CD4-positive, alpha-beta memory T cell (primary cell): ENCODE measurements at regions not wholly inside any gene's neighbourhood (a gene's known extent, or its start where the extent isn't known, plus 50 kb on each side); places are given as distances from the start of the nearest gene placed in this dataset.

ENCODE experiments used
- CTCF ChIA-PET: fragments of 350-600 bp; sonication (Branson Sonifier 250); formaldehyde crosslinking; loops from one replicate; lab custom pipeline; 2021; ENCODE audit warnings: inconsistent platforms; ENCODE audit not compliant: partially characterized antibody; lab: Charles Lee
- POLR2A ChIA-PET: fragments of 350-600 bp; sonication (Branson Sonifier 250); formaldehyde crosslinking; loops from one replicate; lab custom pipeline; 2021; ENCODE audit not compliant: partially characterized antibody; lab: Charles Lee
- DNase-seq, 5 donors: peaks; one replicate each; pipeline versions ENCODE4 v3.0.0 to v3.0.0-alpha.2; 2020 to 2022; ENCODE audit warnings: mixed read lengths in 1 of 5
- H3K27ac ChIP-seq: one replicate; pipeline ENCODE4 v1.7.0; 2013; ENCODE audit warnings: low read depth, low read length
- H3K27me3 ChIP-seq: 2 replicates; pipeline ENCODE4 v1.7.0; 2013; ENCODE audit warnings: mild to moderate bottlenecking, low read length, moderate library complexity; ENCODE audit not compliant: insufficient read depth
- H3K36me3 ChIP-seq: 2 replicates; pipeline ENCODE4 v1.7.0; 2013; ENCODE audit warnings: mild to moderate bottlenecking, low read length, moderate library complexity; ENCODE audit not compliant: insufficient read depth
- H3K4me1 ChIP-seq: 2 replicates; pipeline ENCODE4 v1.7.0; 2013; ENCODE audit warnings: mild to moderate bottlenecking, low read length, moderate library complexity; ENCODE audit not compliant: insufficient read depth
- H3K4me3 ChIP-seq, 2 donors: one replicate each; pipeline ENCODE4 v1.7.0; 2013; ENCODE audit warnings: low read length in 2 of 2, mild to moderate bottlenecking in 1 of 2
- H3K9me3 ChIP-seq, 2 donors: one replicate each; pipeline ENCODE4 v1.7.0; 2013; ENCODE audit warnings: low read length in 2 of 2, control low read depth in 1 of 2; ENCODE audit not compliant: control insufficient read depth in 1 of 2
- H3K27ac Mint-ChIP-seq, 7 donors: one replicate each; pipeline ENCODE4 v1.8.0; 2020 to 2021; ENCODE audit warnings: mixed read lengths in 7 of 7, mild to moderate bottlenecking in 6 of 7, inconsistent platforms in 3 of 7, moderate library complexity in 3 of 7
- H3K27me3 Mint-ChIP-seq, 2 donors: one replicate each; pipeline ENCODE4 v1.8.0; 2020 to 2021; ENCODE audit warnings: mixed read lengths in 2 of 2
- H3K36me3 Mint-ChIP-seq, 2 donors: one replicate each; pipeline ENCODE4 v1.8.0; 2020 to 2021; ENCODE audit warnings: mixed read lengths in 2 of 2, inconsistent platforms in 1 of 2, mild to moderate bottlenecking in 1 of 2
- H3K4me1 Mint-ChIP-seq, 4 donors: one replicate each; pipeline ENCODE4 v1.8.0; 2020 to 2021; ENCODE audit warnings: mixed read lengths in 4 of 4, mild to moderate bottlenecking in 1 of 4
- H3K4me3 Mint-ChIP-seq, 8 donors: one replicate each; pipeline ENCODE4 v1.8.0; 2020 to 2021; ENCODE audit warnings: mixed read lengths in 8 of 8, mild to moderate bottlenecking in 7 of 8, moderate library complexity in 6 of 8, inconsistent platforms in 3 of 8
- H3K9me3 Mint-ChIP-seq, 8 donors: one replicate each; pipeline ENCODE4 v1.8.0; 2020 to 2021; ENCODE audit warnings: mixed read lengths in 8 of 8, mild to moderate bottlenecking in 5 of 8, inconsistent platforms in 3 of 8, moderate library complexity in 1 of 8
- intact Hi-C: fragments of 100-400 bp; cut with micrococcal nuclease; formaldehyde crosslinking; loops from one replicate; pipeline ENCODE4 v1.15.1; 2023

DNA sequence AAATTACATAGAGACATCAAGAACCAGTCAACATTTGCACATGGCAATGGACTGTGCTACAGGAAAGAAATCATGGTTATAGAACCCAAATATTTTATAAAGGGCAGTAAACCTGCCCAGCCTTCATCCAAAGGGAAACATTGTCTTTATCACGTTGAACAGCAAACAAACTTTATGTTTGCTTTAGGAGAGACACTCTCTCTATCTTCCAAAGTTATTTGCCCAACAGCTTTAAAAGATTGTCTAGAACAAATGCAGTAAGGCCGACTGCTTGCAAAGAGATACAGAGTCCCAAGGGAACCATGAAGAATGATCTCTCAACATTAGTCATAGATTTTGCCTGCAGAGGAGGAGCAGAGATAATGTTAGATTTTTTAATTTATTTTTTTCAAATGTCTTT lies 1323.5 kb upstream of the SLC10A2 start:
- Mint-ChIP-seq H3K4me1 (no peaks in the 10 kb centered on the region), H3K9me3 (peaks cover 0 to 14% (median 10%) of the 10 kb centered on the region in 8 donors), H3K4me3 (no peak overlapping the region), H3K27me3 (no peaks in the 10 kb centered on the region), H3K36me3 (no peaks in the 10 kb centered on the region), H3K27ac (no peak overlapping the region)
- Histone ChIP-seq H3K27me3 (no peaks in the 10 kb centered on the region), H3K4me3 (no peak overlapping the region), H3K4me1 (no peaks in the 10 kb centered on the region), H3K36me3 (no peaks in the 10 kb centered on the region), H3K9me3 (no peaks in the 10 kb centered on the region), H3K27ac (no peak overlapping the region)
- ChIA-PET POLR2A (no interaction called here), CTCF (no interaction called here)
- intact Hi-C loops = no loop called here
- DNase-seq = no peak

DNA sequence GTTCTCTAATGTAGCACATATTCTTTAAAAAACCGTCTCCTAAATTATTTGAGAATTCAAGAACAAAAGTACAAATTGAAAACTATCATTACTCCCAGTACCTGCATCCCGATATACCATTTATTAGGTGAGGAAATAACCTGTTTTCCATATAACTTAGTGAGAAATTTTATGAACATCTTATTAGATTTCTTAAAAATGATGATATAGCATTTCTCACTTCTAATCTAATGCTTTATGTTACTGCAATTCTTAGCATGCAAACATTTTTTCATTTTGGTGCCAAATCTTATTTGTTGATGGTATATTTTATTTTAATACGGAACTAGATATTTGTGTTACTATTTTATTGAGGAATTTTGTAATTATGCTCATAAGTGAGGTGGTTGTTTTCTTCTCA lies 1321.3 kb upstream of the SLC10A2 start:
- no peak overlapping the region for H3K4me3 ChIP-seq
- intact Hi-C loops = no loop called here
- CTCF ChIA-PET = no interaction called here

DNA sequence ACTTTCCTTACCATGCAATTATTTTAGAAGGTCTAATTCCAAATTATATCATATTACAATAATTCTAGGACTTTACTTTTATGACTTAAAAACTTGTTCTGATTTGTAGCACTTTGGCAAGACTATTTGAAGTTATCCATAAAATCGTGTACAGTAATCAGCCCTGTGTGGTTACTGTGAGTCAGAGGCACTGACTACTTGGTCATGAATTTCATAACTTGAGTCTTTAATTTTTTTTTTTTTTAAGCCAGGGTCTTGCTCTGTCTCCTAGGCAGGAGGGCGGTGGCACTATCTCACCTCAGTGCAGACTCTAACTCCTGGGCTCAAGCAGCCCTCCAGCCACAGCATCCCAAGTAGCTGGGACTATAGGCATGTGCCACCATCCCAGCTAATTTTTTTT lies 1319.2 kb upstream of the SLC10A2 start:
- POLR2A ChIA-PET = no interaction called here
- no peak overlapping the region for H3K4me3 Mint-ChIP-seq
- CTCF ChIA-PET = no interaction called here

More for the DNA sequence above, 1321.3 kb upstream of the SLC10A2 start:
- no peak for DNase-seq
- POLR2A ChIA-PET = no interaction called here
- H3K4me1 ChIP-seq = no peaks in the 10 kb centered on the region
- H3K27ac ChIP-seq = no peak overlapping the region
- H3K9me3 Mint-ChIP-seq = peaks cover 0 to 14% (median 10%) of the 10 kb centered on the region in 8 donors
- no peaks in the 10 kb centered on the region for H3K4me1 Mint-ChIP-seq
- H3K27ac Mint-ChIP-seq = no peak overlapping the region
- H3K4me3 Mint-ChIP-seq = no peak overlapping the region
- no peaks in the 10 kb centered on the region for H3K27me3 Mint-ChIP-seq
- H3K36me3 Mint-ChIP-seq = no peaks in the 10 kb centered on the region
- H3K27me3 ChIP-seq = no peaks in the 10 kb centered on the region
- no peaks in the 10 kb centered on the region for H3K9me3 ChIP-seq
- no peaks in the 10 kb centered on the region for H3K36me3 ChIP-seq

DNA sequence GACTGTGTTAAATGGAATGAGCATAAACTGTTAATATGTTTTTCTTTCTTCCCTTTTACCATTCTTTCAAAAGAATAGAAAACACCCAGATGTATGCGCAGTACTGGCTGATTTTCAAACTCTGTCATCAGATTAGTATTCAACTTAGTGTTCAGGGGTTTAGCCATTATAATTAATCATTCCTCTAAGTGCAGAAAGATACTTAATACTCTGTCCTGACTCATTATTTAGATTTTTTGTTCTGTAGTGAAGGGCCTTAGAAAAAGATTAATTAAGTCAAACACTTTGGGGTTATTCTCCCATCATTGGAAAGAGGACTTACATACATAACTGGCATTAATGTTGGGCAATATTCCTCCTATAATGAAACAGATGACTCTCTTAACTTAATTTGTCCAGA lies 1316.7 kb upstream of the SLC10A2 start:
- Histone ChIP-seq H3K27ac (no peak overlapping the region), H3K4me1 (no peaks in the 10 kb centered on the region), H3K4me3 (no peak overlapping the region), H3K9me3 (peaks cover 0 to 4% of the 10 kb centered on the region in 2 donors), H3K27me3 (no peaks in the 10 kb centered on the region), H3K36me3 (no peaks in the 10 kb centered on the region)
- no peak for DNase-seq
- POLR2A ChIA-PET = no interaction called here
- Mint-ChIP-seq H3K9me3 (peaks cover 0 to 7% (median 4%) of the 10 kb centered on the region in 8 donors), H3K27ac (no peak overlapping the region), H3K4me1 (no peaks in the 10 kb centered on the region), H3K36me3 (no peaks in the 10 kb centered on the region), H3K4me3 (no peak overlapping the region), H3K27me3 (no peaks in the 10 kb centered on the region)
- CTCF ChIA-PET = no interaction called here
- intact Hi-C loops = no loop called here

More for the DNA sequence above, 1319.2 kb upstream of the SLC10A2 start:
- intact Hi-C loops = no loop called here
- Histone ChIP-seq H3K4me3 (no peak overlapping the region), H3K4me1 (no peaks in the 10 kb centered on the region), H3K27ac (no peak overlapping the region), H3K9me3 (no peaks in the 10 kb centered on the region), H3K27me3 (no peaks in the 10 kb centered on the region), H3K36me3 (no peaks in the 10 kb centered on the region)
- Mint-ChIP-seq H3K27me3 (no peaks in the 10 kb centered on the region), H3K36me3 (no peaks in the 10 kb centered on the region), H3K9me3 (peaks cover 0 to 10% (median 8%) of the 10 kb centered on the region in 8 donors), H3K4me1 (no peaks in the 10 kb centered on the region), H3K27ac (no peak overlapping the region)
- DNase-seq = no peak

DNA sequence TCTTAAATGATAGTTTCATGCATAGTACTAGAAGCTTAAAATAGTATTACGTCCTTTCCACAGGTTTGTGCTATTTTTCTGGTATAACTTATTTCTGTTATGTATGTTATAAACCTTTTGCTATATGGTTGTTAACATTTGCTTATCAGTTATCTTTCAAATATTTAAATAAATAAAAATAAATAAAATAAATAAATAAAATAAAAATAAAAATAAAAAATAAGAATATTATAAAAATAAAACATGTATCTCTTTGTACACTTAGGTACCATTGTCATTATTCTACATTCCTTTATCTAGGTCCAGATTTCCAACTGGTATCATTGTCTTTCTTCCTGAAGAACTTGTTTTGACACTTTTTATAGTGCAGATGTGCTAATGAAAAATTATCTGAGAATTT lies 1310.4 kb upstream of the SLC10A2 start:
- Histone ChIP-seq H3K27me3 (no peaks in the 10 kb centered on the region), H3K9me3 (peaks cover 0 to 4% of the 10 kb centered on the region in 2 donors), H3K27ac (no peak overlapping the region), H3K4me3 (no peak overlapping the region), H3K36me3 (no peaks in the 10 kb centered on the region), H3K4me1 (no peaks in the 10 kb centered on the region)
- H3K36me3 Mint-ChIP-seq = no peaks in the 10 kb centered on the region
- ChIA-PET CTCF (no interaction called here), POLR2A (no interaction called here)
- DNase-seq = no peak
- H3K4me3 Mint-ChIP-seq = no peak overlapping the region
- intact Hi-C loops = no loop called here
- peaks cover 0 to 7% (median 1%) of the 10 kb centered on the region in 8 donors for H3K9me3 Mint-ChIP-seq
- no peak overlapping the region for H3K27ac Mint-ChIP-seq
- H3K27me3 Mint-ChIP-seq = no peaks in the 10 kb centered on the region
- no peaks in the 10 kb centered on the region for H3K4me1 Mint-ChIP-seq

DNA sequence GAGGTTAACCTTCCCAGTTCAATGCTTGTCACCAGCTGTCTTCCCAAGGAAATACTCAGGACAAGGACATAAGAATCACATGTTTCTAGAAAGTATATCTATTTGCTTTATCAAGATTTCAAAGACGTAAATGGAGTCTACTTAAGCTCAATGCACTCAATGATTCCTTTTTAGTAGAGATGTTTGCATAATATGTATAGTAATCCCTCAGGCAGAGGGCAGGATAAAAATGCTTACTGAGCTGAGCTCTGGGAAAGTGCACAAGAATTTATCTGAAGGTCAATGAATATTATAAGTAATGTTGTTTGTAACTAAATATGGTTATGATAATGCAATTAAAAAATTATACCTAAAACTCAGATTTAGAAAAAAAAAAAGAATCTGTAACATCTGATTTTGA lies 1309.4 kb upstream of the SLC10A2 start:
- peaks cover 0 to 4% of the 10 kb centered on the region in 2 donors for H3K9me3 ChIP-seq
- H3K4me3 ChIP-seq = no peak overlapping the region
- no peak for DNase-seq
- Mint-ChIP-seq H3K27me3 (no peaks in the 10 kb centered on the region), H3K4me3 (no peak overlapping the region), H3K4me1 (no peaks in the 10 kb centered on the region), H3K9me3 (peaks cover 0 to 7% (median 0%) of the 10 kb centered on the region in 8 donors), H3K36me3 (no peaks in the 10 kb centered on the region), H3K27ac (no peak overlapping the region)
- ChIA-PET POLR2A (interaction anchor here (0.6 kb wide), 1 partner anchor 23 kb away, joined by 3 read pairs; no protein-coding TSS in a partner anchor), CTCF (no interaction called here)
- H3K4me1 ChIP-seq = no peaks in the 10 kb centered on the region
- H3K27ac ChIP-seq = no peak overlapping the region
- intact Hi-C loops = no loop called here
- no peaks in the 10 kb centered on the region for H3K27me3 ChIP-seq
- no peaks in the 10 kb centered on the region for H3K36me3 ChIP-seq

DNA sequence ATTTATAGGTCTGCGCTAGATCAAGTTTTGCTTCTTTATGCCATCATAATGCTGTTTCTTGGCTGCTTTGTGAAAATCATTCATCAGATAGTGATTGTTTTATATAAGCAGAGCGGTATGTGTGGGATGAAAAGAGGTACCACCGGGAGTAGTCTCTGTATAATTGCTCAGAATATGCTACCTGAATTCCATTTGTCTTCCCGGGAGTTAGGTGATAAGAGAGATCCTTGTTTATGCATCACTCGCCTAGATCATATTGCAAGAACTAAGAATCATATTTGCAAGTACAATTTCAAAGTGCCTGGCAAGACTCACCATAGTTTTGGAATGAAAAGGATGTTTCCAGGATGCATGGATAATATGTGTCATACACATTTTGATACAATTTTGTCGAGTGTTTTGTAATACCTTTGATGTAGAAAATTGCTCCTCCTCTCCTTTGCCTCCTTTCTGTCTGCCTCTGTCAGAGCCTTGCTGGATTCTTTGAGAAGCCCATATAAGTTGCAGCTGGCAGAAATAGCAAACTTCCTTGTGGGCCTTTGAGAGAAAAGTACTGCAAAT lies 1306.0 kb upstream of the SLC10A2 start:
- H3K4me3 Mint-ChIP-seq = no peak overlapping the region
- H3K27me3 Mint-ChIP-seq = no peaks in the 10 kb centered on the region
- Histone ChIP-seq H3K9me3 (no peaks in the 10 kb centered on the region), H3K4me3 (no peak overlapping the region), H3K27ac (no peak overlapping the region), H3K4me1 (no peaks in the 10 kb centered on the region), H3K36me3 (no peaks in the 10 kb centered on the region), H3K27me3 (no peaks in the 10 kb centered on the region)
- H3K27ac Mint-ChIP-seq = no peak overlapping the region
- H3K36me3 Mint-ChIP-seq = no peaks in the 10 kb centered on the region
- POLR2A ChIA-PET = no interaction called here
- intact Hi-C loops = no loop called here
- CTCF ChIA-PET = no interaction called here
- no peak for DNase-seq
- peaks cover 0 to 2% (median 0%) of the 10 kb centered on the region in 8 donors for H3K9me3 Mint-ChIP-seq
- no peaks in the 10 kb centered on the region for H3K4me1 Mint-ChIP-seq

DNA sequence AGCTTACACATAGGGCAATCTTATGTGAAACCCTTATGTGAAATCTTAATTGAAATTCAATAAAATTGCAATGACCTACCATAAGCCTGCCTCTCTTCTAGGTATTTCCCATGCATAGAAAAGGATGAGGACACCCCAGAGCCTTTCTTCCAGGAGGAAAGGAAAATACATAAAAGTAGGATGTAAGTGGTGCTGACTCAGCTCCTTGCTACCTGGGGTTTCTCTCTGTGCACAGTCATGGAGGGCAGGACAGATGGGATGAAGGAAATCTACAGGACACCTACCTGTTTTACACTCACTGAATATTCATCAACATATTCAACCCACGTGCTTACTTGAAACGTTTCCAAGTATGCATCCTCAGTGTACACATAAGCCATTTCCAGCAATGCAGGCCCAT lies 1299.2 kb upstream of the SLC10A2 start:
- Mint-ChIP-seq H3K9me3 (peaks cover 0 to 7% (median 2%) of the 10 kb centered on the region in 8 donors), H3K27ac (no peak overlapping the region), H3K27me3 (no peaks in the 10 kb centered on the region), H3K4me3 (no peak overlapping the region), H3K4me1 (no peaks in the 10 kb centered on the region), H3K36me3 (no peaks in the 10 kb centered on the region)
- no peak for DNase-seq
- Histone ChIP-seq H3K4me3 (no peak overlapping the region), H3K27me3 (no peaks in the 10 kb centered on the region), H3K27ac (no peak overlapping the region), H3K36me3 (no peaks in the 10 kb centered on the region), H3K4me1 (no peaks in the 10 kb centered on the region), H3K9me3 (no peaks in the 10 kb centered on the region)
- ChIA-PET CTCF (no interaction called here), POLR2A (no interaction called here)
- intact Hi-C loops = no loop called here
